WTC11 (cell line): ENCODE measurements at regions not wholly inside any gene's neighbourhood (a gene's known extent, or its start where the extent isn't known, plus 50 kb on each side); places are given as distances from the start of the nearest gene placed in this dataset.

Experiments used
- ATAC-seq: fragments of 200-7000 bp; cut with Tn5 transposase; 2 replicates; pipeline ENCODE4 v1.10.0; 2021; ENCODE audit warnings: mild to moderate bottlenecking, moderate library complexity
- CTCF ChIA-PET: fragments of 300-600 bp; sonication (Branson Sonifier 250); formaldehyde crosslinking; loops from one replicate; lab custom pipeline; 2021; ENCODE audit warnings: antibody characterized with exemption; lab: Charles Lee
- POLR2A ChIA-PET: fragments of 350-600 bp; sonication (Branson Sonifier 250); formaldehyde crosslinking; loops from one replicate; lab custom pipeline; 2021; ENCODE audit warnings: antibody characterized with exemption; lab: Charles Lee
- DNase-seq: peaks from one replicate; pipeline ENCODE4 v3.0.0; 2021; ENCODE audit warnings: low spot score
- H3K27ac Mint-ChIP-seq: 2 replicates; pipeline ENCODE4 v1.8.0; 2021; ENCODE audit warnings: mixed read lengths
- H3K27me3 Mint-ChIP-seq: 2 replicates; pipeline ENCODE4 v1.8.0; 2021; ENCODE audit warnings: low read depth, mild to moderate bottlenecking, moderate library complexity, mixed read lengths
- H3K36me3 Mint-ChIP-seq: 2 replicates; pipeline ENCODE4 v1.8.0; 2021; ENCODE audit warnings: mixed read lengths
- H3K4me1 Mint-ChIP-seq: 2 replicates; pipeline ENCODE4 v1.8.0; 2022; ENCODE audit warnings: mixed read lengths
- H3K4me3 Mint-ChIP-seq: 2 replicates; pipeline ENCODE4 v1.8.0; 2021; ENCODE audit warnings: mild to moderate bottlenecking, moderate library complexity, mixed read lengths
- H3K9me3 Mint-ChIP-seq: 2 replicates; pipeline ENCODE4 v1.8.0; 2021; ENCODE audit warnings: mixed read lengths
- E2F4 ChIP-seq: sonication (generic); formaldehyde crosslinking; IDR thresholded peaks from 2 replicates; pipeline ENCODE4 v1.8.1; 2022; ENCODE audit warnings: low read depth, mild to moderate bottlenecking, moderate library complexity, missing genetic modification reagents, borderline replicate concordance
- IRF2 ChIP-seq: sonication (generic); formaldehyde crosslinking; IDR thresholded peaks from 2 replicates; pipeline ENCODE4 v1.8.0; 2022; ENCODE audit warnings: low read depth, missing genetic modification reagents, borderline replicate concordance
- MXD4 ChIP-seq: fragments of 250-450 bp; sonication (Bioruptor Pico); IDR thresholded peaks from 2 replicates; pipeline ENCODE4 v1.8.0; 2021; ENCODE audit warnings: mild to moderate bottlenecking, moderate library complexity, borderline replicate concordance
- MYBL2 ChIP-seq: sonication (generic); formaldehyde crosslinking; IDR thresholded peaks from 2 replicates; pipeline ENCODE4 v1.8.1; 2023; ENCODE audit warnings: mild to moderate bottlenecking, moderate library complexity, missing genetic modification reagents
- NR2C2 ChIP-seq: sonication (generic); formaldehyde crosslinking; IDR thresholded peaks from 2 replicates; pipeline ENCODE4 v1.8.0; 2022; ENCODE audit warnings: mild to moderate bottlenecking, missing genetic modification reagents
- OVOL2 ChIP-seq: fragments of 250-450 bp; sonication (Bioruptor Pico); IDR thresholded peaks from 2 replicates; pipeline ENCODE4 v1.9.0; 2021; ENCODE audit warnings: mild to moderate bottlenecking, borderline replicate concordance
- TCF7 ChIP-seq: sonication (generic); formaldehyde crosslinking; IDR thresholded peaks from 2 replicates; pipeline ENCODE4 v1.8.0; 2022; ENCODE audit warnings: mild to moderate bottlenecking, low read depth, missing genetic modification reagents, moderate library complexity
- TEAD1 ChIP-seq: sonication (generic); formaldehyde crosslinking; IDR thresholded peaks from 2 replicates; pipeline ENCODE4 v1.8.0; 2022; ENCODE audit warnings: mild to moderate bottlenecking, missing genetic modification reagents
- ZNF219 ChIP-seq: sonication (generic); formaldehyde crosslinking; IDR thresholded peaks from 2 replicates; pipeline ENCODE4 v1.8.0; 2023; ENCODE audit warnings: missing genetic modification reagents, mild to moderate bottlenecking, borderline replicate concordance
- ZNF263 ChIP-seq: sonication (generic); formaldehyde crosslinking; IDR thresholded peaks from 2 replicates; pipeline ENCODE4 v1.8.1; 2022; ENCODE audit warnings: low read depth, mild to moderate bottlenecking, moderate library complexity, missing genetic modification reagents
- ZNF671 ChIP-seq: fragments of 250-450 bp; sonication (Bioruptor Pico); IDR thresholded peaks from 2 replicates; pipeline ENCODE4 v1.8.0; 2021; ENCODE audit warnings: mild to moderate bottlenecking
- TF ChIP-seq, protein P1 (sequence below): fragments of 250-450 bp; sonication (Bioruptor Pico); conservative IDR thresholded peaks from 2 replicates; pipeline ENCODE4 v1.9.0; 2021; ENCODE audit warnings: mild to moderate bottlenecking
- TF ChIP-seq, protein P2 (sequence below): fragments of 250-450 bp; sonication (Bioruptor Pico); IDR thresholded peaks from 2 replicates; pipeline ENCODE4 v1.8.0; 2021; ENCODE audit warnings: mild to moderate bottlenecking
- TF ChIP-seq, protein P3 (sequence below): fragments of 200-600 bp; IDR thresholded peaks from 2 replicates; pipeline ENCODE4 v1.8.0; 2022; ENCODE audit warnings: antibody characterized with exemption
- TF ChIP-seq, protein P4 (sequence below): sonication (generic); formaldehyde crosslinking; IDR thresholded peaks from 2 replicates; pipeline ENCODE4 v1.8.0; 2023; ENCODE audit warnings: missing genetic modification reagents, mild to moderate bottlenecking, borderline replicate concordance
- TF ChIP-seq, protein P5 (sequence below): sonication (generic); formaldehyde crosslinking; IDR thresholded peaks from 2 replicates; pipeline ENCODE4 v1.8.0; 2022; ENCODE audit warnings: mild to moderate bottlenecking, missing genetic modification reagents

- TF ChIP-seq, protein P1, sequence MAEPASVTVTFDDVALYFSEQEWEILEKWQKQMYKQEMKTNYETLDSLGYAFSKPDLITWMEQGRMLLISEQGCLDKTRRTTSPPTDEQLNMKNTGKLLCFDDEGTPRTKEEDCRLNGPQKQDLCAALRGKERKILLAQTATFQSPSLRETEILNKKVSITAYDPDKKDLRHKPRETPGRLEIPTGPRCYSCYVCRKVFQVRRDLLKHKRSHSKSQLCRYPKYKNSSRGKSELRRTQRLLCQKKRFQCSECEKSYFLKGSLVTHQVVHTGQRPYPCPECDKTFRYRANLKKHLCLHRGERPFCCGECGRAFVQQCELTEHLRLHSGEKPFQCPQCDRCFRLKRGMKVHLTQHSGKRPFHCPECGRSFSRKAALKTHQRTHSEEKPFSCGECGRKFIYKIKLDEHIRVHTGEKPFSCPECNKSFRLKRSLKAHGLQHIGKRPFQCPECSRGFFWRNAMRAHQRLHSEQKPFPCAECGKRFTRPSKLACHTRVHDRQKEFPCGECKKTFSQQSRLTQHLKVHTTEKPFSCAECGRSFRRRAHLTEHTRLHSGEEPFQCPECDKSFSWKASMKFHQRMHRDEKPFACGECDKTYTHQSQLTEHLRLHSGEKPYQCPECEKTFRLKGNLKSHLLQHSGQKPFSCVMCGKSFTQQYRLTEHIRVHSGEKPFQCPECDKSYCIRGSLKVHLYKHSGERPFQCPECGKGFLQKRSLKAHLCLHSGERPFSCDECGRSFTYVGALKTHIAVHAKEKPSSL (CRISPR knock-in tag), result no peak
Observed at GRCh38 chr16:13835935-13836730, 83.8 kb upstream of the ERCC4 start (continued).

GRCh38 chr16:13838401-13839190, 81.4 kb upstream of the ERCC4 start:
- ChIA-PET CTCF (interaction anchor here (0.7 to 5.1 kb wide), 5 partner anchors 8 to 81 kb away, joined by 3 to 29 read pairs (median 6); partner anchors contain the start of gene ERCC4), POLR2A (no interaction called here)
- peaks cover 5% of the 10 kb centered on the region; the same call in 1 of the 2 replicates for H3K27me3 Mint-ChIP-seq
- H3K9me3 Mint-ChIP-seq, result peaks cover 13% of the 10 kb centered on the region
- no peaks in the 10 kb centered on the region for H3K36me3 Mint-ChIP-seq
- H3K4me1 Mint-ChIP-seq, result no peaks in the 10 kb centered on the region
- DNase-seq (no peak), ATAC-seq (no peak)
- TF ChIP-seq ZNF219 (CRISPR knock-in tag), result no peak
- TF ChIP-seq IRF2 (CRISPR knock-in tag), result no peak
- TF ChIP-seq OVOL2 (CRISPR knock-in tag), result no peak
- TF ChIP-seq, protein P2, sequence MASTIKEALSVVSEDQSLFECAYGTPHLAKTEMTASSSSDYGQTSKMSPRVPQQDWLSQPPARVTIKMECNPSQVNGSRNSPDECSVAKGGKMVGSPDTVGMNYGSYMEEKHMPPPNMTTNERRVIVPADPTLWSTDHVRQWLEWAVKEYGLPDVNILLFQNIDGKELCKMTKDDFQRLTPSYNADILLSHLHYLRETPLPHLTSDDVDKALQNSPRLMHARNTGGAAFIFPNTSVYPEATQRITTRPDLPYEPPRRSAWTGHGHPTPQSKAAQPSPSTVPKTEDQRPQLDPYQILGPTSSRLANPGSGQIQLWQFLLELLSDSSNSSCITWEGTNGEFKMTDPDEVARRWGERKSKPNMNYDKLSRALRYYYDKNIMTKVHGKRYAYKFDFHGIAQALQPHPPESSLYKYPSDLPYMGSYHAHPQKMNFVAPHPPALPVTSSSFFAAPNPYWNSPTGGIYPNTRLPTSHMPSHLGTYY, result no peak
- TF ChIP-seq MYBL2 (CRISPR knock-in tag), result no peak
- no peak for TF ChIP-seq NR2C2
- H3K27ac Mint-ChIP-seq, result no peak overlapping the region
- no peak overlapping the region for H3K4me3 Mint-ChIP-seq

- Mint-ChIP-seq H3K27me3 (peaks cover 5% of the 10 kb centered on the region; the same call in 1 of the 2 replicates), H3K4me3 (no peak overlapping the region), H3K27ac (no peak overlapping the region), H3K4me1 (no peaks in the 10 kb centered on the region), H3K36me3 (no peaks in the 10 kb centered on the region), H3K9me3 (peaks cover 15% of the 10 kb centered on the region)
- DNase-seq (no peak), ATAC-seq (no peak)
- no peak for TF ChIP-seq TEAD1 (CRISPR knock-in tag)
- no peak for TF ChIP-seq MXD4 (CRISPR knock-in tag)
- TF ChIP-seq, protein P3, sequence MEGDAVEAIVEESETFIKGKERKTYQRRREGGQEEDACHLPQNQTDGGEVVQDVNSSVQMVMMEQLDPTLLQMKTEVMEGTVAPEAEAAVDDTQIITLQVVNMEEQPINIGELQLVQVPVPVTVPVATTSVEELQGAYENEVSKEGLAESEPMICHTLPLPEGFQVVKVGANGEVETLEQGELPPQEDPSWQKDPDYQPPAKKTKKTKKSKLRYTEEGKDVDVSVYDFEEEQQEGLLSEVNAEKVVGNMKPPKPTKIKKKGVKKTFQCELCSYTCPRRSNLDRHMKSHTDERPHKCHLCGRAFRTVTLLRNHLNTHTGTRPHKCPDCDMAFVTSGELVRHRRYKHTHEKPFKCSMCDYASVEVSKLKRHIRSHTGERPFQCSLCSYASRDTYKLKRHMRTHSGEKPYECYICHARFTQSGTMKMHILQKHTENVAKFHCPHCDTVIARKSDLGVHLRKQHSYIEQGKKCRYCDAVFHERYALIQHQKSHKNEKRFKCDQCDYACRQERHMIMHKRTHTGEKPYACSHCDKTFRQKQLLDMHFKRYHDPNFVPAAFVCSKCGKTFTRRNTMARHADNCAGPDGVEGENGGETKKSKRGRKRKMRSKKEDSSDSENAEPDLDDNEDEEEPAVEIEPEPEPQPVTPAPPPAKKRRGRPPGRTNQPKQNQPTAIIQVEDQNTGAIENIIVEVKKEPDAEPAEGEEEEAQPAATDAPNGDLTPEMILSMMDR, result 0 out of 2 replicates have a peak, but pooled peaks have one; percentile 18
- TF ChIP-seq, protein P4, sequence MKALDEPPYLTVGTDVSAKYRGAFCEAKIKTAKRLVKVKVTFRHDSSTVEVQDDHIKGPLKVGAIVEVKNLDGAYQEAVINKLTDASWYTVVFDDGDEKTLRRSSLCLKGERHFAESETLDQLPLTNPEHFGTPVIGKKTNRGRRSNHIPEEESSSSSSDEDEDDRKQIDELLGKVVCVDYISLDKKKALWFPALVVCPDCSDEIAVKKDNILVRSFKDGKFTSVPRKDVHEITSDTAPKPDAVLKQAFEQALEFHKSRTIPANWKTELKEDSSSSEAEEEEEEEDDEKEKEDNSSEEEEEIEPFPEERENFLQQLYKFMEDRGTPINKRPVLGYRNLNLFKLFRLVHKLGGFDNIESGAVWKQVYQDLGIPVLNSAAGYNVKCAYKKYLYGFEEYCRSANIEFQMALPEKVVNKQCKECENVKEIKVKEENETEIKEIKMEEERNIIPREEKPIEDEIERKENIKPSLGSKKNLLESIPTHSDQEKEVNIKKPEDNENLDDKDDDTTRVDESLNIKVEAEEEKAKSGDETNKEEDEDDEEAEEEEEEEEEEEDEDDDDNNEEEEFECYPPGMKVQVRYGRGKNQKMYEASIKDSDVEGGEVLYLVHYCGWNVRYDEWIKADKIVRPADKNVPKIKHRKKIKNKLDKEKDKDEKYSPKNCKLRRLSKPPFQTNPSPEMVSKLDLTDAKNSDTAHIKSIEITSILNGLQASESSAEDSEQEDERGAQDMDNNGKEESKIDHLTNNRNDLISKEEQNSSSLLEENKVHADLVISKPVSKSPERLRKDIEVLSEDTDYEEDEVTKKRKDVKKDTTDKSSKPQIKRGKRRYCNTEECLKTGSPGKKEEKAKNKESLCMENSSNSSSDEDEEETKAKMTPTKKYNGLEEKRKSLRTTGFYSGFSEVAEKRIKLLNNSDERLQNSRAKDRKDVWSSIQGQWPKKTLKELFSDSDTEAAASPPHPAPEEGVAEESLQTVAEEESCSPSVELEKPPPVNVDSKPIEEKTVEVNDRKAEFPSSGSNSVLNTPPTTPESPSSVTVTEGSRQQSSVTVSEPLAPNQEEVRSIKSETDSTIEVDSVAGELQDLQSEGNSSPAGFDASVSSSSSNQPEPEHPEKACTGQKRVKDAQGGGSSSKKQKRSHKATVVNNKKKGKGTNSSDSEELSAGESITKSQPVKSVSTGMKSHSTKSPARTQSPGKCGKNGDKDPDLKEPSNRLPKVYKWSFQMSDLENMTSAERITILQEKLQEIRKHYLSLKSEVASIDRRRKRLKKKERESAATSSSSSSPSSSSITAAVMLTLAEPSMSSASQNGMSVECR (CRISPR knock-in tag), result no peak
- TF ChIP-seq, protein P5, sequence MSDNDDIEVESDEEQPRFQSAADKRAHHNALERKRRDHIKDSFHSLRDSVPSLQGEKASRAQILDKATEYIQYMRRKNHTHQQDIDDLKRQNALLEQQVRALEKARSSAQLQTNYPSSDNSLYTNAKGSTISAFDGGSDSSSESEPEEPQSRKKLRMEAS, result no peak
- no peak for TF ChIP-seq E2F4 (CRISPR knock-in tag)
- TF ChIP-seq ZNF671 (CRISPR knock-in tag), result no peak
- no peak for TF ChIP-seq TCF7 (CRISPR knock-in tag)
- TF ChIP-seq ZNF263 (CRISPR knock-in tag), result no peak
- ChIA-PET CTCF (interaction anchor here (0.6 to 5.1 kb wide), 9 partner anchors 9 to 80 kb away, joined by 3 to 29 read pairs (median 4); partner anchors contain the start of gene ERCC4), POLR2A (no interaction called here)
Observed at GRCh38 chr16:13839577-13839976, 80.4 kb upstream of the ERCC4 start.
